ENCODE measurements at regions not wholly inside any gene's neighbourhood (a gene's known extent, or its start where the extent isn't known, plus 50 kb on each side); places are given as distances from the start of the nearest gene placed in this dataset.

DNA sequence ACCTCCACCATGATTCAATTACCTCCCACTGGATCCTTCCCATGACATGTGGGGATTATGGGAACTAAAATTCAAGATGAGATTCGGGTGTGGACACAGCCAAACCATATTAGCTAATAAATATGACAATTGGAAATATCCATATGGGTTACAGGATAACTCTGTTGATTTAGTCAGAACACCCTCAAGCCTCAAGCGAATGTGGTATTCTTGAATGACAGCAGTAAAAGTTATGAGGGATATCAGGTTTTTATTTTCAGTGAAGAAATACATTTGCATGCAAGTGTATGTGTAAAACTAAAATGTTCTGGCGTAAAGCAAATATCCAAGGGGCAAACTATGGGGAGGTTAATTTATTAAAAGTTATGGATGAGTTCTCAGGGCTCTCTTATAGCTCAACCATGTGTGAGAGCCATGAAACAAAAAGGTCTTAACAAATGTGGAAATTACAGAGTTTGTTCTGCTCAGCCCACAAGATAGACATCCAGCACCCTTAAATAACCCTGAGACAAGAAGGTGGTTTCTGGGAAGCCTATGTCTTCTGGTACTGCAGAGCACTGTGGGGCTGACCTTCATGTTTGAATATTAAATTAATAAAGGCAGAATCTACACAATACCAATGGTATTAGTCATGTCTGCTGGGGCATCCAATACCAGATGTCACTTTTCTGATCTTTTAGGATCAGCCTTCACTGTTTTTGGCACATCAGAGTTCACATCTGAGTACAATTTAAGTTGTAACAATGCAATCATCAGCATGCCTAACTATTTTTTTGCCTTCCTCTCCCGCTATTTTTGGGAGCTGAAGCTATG lies 370.5 kb upstream of the RSPO3 start:
- no peak for DNase-seq (ENCODE audit: low spot score)

GRCh38 chr6:126753606-126754005 lies 364.9 kb upstream of the RSPO3 start:
- DNase-seq (ENCODE audit: low spot score) = no peak

DNA sequence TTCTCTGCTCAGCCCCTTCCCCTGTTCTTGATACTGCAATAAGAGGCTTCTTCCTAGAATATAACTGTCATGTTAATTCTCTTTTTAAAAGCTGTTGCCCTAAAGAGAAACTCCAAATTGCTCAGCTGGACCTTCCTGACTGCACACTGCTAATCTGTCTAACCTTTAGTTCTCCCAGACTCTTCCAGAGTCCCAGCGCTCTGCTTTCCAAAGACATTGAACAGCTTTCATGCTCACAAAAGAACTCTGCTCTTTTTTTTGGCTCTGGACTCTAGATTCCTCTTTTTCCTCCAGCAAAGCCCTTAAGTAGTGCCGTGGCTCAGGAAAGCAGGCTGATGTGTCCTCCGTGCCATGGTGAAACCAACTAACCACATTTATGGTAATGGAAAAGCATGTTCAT lies 356.6 kb upstream of the RSPO3 start:
- DNase-seq (ENCODE audit: low spot score) = no peak

DNA sequence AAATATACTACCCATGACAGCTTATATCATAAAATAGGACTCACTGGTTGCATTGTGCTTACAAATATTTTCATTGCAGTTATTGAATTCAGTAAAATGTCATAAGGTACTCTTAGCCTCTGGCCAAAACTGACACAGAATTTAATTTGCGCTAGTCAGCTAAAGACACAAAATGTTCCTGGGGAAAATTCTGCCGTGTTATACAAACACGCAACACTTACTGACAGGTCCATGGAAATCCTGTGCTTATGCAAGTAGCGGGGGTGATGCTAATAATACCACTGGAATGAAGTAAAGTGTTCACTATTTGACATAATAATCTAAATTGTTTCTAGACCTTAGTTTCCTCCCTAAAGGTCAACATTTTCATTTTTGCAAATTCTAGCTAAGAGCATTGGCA lies 354.4 kb upstream of the RSPO3 start:
- DNase-seq (ENCODE audit: low spot score) = no peak

GRCh38 chr6:126764671-126765070 lies 353.8 kb upstream of the RSPO3 start:
- no peak for DNase-seq (ENCODE audit: low spot score)

DNA sequence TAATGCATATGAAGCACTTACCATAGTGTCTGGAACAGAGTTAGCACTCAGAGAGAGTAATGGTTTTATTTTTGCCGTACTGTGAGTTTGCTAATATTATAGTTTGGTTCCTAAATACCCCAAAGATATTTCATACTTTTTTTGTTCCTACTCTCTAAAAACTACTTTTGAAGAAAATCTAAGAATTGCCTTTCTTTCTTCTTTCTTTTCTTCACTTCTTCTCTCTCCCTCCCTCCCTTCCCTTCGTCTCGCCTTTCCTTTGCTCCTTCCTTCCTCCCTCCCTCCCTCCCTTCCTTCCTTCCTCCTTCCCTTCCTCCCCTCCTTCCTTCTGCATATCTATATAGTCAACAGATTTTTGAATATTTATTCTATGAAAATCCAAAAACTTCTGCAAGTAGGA lies 351.7 kb upstream of the RSPO3 start:
- DNase-seq (ENCODE audit: low spot score) = no peak

- DNase-seq (ENCODE audit: low spot score) = no peak
Measured at GRCh38 chr6:126767711-126768110, 350.8 kb upstream of the RSPO3 start.

DNA sequence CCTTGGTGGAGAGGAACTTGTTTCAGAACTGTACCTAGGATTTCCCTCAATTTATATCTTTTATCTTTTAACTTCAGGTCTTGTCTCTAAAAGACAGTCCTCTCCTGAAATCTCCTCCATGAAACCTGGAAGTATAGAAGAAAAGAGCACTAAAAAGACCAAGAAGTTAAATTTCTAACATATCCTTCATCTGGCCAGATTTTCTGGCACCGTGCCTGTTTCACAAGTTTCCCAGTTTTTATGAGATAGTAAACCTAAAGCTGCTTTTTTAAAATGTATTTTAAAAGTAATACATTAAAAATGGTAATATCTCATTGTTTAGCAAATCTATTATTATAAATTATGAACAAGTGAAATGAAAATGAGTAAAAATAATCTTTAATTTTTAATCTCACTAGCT lies 348.3 kb upstream of the RSPO3 start:
- DNase-seq (ENCODE audit: low spot score) = no peak

DNA sequence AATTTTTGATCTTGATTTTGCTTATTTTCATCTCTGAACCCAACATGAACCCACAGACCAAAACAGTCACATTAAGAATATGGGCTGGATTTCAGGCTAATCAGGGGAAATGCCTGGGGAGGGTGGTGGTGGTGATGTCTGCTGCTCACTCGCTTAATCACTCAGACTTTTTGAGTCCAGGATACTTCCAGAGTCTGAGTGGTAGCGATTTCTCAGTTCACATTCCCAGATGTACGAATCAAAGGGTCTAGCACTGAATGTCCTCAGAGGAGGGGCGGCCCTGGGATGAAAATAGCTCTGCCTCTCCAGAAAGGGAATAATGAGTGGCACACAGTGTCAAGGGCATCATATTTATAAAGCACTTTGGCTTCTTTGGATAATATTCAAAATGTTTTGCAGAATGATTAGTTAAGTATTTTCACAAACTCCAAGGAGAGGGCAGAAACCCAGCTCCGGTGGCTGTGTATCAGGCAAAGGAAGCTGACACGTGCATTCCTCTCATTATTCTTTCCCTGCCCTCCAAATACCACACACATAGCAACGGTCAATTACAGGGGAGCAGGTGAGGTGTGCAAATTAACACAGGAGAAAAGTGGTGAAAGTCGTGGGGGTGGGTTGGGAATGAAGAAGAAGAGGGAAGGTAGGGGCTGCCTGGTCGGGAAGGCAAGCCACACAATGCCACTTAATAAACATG lies 345.2 kb upstream of the RSPO3 start:
- DNase-seq (ENCODE audit: low spot score) = no peak

DNA sequence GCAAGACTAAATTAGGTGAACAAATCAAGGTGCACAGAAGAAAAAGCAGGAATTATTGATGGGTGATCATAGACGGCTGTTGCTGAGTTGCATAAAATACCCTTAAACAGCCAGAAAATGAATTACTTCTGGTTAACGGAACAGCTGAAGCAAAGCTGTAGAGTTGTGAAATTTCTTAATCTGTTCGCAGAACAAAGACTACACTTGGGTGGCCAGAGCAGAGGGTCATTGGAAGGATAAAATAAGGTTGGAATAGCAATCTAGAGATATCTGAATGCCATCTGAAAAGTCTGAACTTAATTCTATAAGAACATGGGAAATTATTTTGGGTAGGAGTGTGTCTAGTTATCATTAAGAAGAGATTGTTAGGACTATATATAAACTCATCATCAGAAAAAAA lies 339.1 kb upstream of the RSPO3 start:
- DNase-seq (ENCODE audit: low spot score) = no peak

DNA sequence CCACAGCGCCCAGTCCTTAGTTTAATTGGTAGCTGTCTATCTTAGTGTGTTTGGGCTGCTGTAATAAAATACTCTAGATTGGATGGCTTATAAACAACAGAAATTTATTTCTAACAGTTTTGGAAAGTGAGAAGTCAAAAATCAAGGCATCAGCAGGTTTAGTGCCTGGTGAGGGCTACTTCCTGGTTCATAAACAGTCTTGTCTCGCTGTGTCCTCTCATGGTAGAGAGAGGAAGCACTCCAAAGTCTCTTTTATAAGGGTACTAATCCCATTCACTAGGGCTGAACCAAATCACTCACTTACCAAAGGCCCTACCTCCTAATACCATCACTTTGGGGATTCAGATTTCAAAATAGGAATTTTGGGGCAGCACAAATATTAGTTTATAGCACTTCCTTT lies 336.9 kb upstream of the RSPO3 start:
- no peak for DNase-seq (ENCODE audit: low spot score)

- no peak for DNase-seq (ENCODE audit: low spot score)
Measured at GRCh38 chr6:126784161-126784790, 334.2 kb upstream of the RSPO3 start.

GRCh38 chr6:126786262-126786661 lies 332.2 kb upstream of the RSPO3 start:
- DNase-seq (ENCODE audit: low spot score) = no peak

DNA sequence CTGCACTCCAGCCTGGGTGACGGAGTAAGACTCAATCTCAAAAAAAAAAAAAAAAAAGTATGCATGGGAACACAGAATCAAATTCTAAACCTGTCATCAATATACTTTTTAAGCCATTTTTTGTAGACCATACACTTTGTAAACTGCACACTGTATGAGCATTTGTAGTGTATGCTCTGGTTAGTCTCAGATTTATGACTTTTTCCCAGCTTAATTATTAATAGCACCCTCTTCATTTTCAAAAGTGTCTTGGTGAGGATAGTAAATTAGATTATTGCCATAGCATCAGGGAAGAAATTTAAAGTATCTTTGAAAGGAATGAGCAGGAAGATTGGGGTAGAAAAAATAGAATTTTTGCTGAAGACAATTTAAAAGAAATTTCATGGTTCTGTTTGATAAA lies 330.8 kb upstream of the RSPO3 start:
- no peak for DNase-seq (ENCODE audit: low spot score)

DNA sequence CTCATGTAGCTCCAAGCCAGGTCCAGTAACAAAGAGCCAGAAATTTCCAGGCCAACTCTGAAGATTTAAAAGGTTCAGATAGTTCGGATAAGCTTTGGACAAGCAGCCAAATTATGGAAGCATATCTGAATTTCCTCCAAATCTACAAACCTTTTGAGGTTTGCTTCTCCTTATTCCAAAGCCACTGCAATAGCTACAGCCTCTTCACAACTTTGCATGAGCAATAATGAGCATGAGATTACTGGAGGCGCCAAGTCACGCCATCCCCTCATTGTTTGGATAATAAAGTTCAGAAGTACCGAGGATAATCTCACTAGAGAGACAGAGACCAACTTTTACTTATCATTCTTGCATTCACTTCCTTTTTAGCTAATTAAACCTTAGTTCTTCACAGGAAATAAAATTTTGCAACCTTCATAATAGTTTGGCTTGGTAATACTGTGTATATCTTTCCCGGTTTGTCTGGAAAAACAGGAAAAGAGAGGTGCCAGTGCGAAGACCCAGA lies 329.6 kb upstream of the RSPO3 start:
- no peak for DNase-seq (ENCODE audit: low spot score)

- DNase-seq (ENCODE audit: low spot score) = no peak
Measured at GRCh38 chr6:126792340-126793085, 326.0 kb upstream of the RSPO3 start.

GRCh38 chr6:126795161-126795560 lies 323.3 kb upstream of the RSPO3 start:
- DNase-seq (ENCODE audit: low spot score) = no peak

DNA sequence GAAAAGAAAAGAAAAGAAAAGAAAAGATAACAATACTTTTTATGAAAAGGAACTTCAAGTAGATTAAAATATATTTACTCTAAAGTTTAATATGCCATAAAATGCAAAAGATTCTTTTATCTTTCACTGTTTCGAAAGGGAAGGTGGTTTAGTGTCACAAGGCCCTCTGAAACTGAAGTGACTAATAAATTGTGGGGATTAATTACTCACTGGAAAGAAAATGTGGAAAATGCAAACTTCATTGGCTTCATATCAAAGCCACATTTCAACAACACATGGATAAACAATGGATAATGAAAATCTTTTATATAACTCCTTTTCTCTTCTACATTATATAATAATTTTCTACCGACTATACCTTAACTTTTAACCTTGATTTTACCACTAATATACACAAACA lies 320.5 kb upstream of the RSPO3 start:
- no peak for DNase-seq (ENCODE audit: low spot score)

- no peak for DNase-seq (ENCODE audit: low spot score)
Measured at GRCh38 chr6:126803769-126804168, 314.7 kb upstream of the RSPO3 start.

DNA sequence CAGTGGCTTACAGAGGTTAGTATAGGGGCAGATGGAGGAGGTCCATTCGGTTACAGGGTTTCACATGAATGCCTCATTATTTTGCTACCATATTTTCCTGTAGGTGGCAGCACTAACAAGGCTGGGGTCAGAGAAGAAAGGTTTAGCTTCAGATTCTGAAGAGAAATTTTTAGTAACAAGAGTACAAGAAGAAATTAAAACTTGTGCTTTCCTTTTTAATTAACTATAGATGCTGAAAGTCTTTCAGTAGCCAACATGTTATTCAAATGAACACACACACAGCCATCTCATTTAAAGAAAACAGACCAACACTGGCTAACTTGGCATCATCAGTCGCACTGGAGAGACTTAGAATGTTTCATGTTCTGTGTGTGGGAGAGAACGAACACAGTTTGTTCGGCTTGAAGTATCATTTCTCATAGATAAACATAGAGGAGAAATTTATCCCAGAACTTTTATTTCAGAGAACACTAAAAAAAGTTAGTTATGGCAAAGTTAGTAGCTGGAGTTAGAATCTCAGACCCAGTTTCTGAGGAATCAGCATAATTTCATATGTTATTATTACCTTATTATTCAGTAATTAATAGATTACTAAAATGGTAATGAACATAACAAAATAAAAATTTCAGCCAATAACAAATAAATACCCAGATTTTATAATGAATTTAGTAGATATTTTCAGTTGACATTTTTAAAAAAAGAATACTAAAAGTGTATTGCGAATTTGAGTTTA lies 314.0 kb upstream of the RSPO3 start:
- DNase-seq (ENCODE audit: low spot score) = peak; percentile 5

- DNase-seq (ENCODE audit: low spot score) = no peak
Measured at GRCh38 chr6:126805861-126806260, 312.6 kb upstream of the RSPO3 start.

DNA sequence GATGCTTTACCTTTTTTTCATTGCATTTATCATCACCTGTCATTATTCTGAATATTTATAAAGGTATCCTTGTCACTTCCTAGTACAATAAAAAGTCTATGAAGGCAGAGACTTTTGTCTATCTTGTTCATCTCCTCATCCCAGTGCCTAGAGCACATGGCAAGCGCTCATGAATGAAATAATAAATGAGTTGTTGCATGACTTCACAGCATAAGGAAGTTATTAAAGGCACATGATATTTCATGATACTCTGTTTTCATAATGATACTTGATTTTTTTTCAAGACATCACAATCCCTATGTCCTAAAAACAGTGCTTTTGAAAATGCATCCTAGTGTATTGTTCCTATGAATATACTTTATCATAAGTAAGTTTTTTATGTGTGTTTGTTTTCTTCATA lies 310.6 kb upstream of the RSPO3 start:
- DNase-seq (ENCODE audit: low spot score) = no peak

Data from hematopoietic multipotent progenitor cell treated with erythropoietin and hydrocortisone succinate and interleukin-3 and kit ligand, for 15 days (in vitro differentiated cells).